Sigmoid colon (tissue), 6 donors: ENCODE measurements at regions not wholly inside any gene's neighbourhood (a gene's known extent, or its start where the extent isn't known, plus 50 kb on each side); places are given as distances from the start of the nearest gene placed in this dataset.

Source experiments
- DNase-seq: peaks from one replicate; pipeline ENCODE4 v3.0.0-alpha.2; 2019
- H3K27ac ChIP-seq, 4 donors: fragments of 200-600 bp; sonication (generic); one replicate each; pipeline ENCODE4 v1.5.1; 2016 to 2019; ENCODE audit warnings: mild to moderate bottlenecking in 1 of 4
- H3K27me3 ChIP-seq, 3 donors: fragments of 200-600 bp; sonication (generic); one replicate each; pipeline ENCODE4 v1.5.1; 2019; ENCODE audit warnings: mild to moderate bottlenecking in 1 of 3
- H3K36me3 ChIP-seq, 4 donors: fragments of 200-600 bp; sonication (generic); one replicate each; pipeline ENCODE4 v1.5.1; 2016 to 2019
- H3K4me1 ChIP-seq, 4 donors: fragments of 200-600 bp; sonication (generic); one replicate each; pipeline ENCODE4 v1.5.1; 2017 to 2019
- H3K4me3 ChIP-seq, 4 donors: fragments of 200-600 bp; sonication (generic); one replicate each; pipeline ENCODE4 v1.5.1; 2017 to 2019; ENCODE audit warnings: mild to moderate bottlenecking in 2 of 4, moderate library complexity in 1 of 4
- H3K9me3 ChIP-seq, 4 donors: fragments of 200-600 bp in 3 of 4; sonication (generic) in 3 of 4; one replicate each; pipeline versions ENCODE4 v1.5.1 to v1.6.1; 2013 to 2019
- CTCF ChIP-seq, 4 experiments: fragments of 450-650 bp in 3 of 4; fragments of 200-600 bp in 1 of 4; IDR thresholded peaks; one replicate each; pipeline ENCODE4 v1.5.1; 2016 to 2019; ENCODE audit warnings: antibody characterized with exemption in 4 of 4, mild to moderate bottlenecking in 3 of 4, moderate library complexity in 2 of 4
- EP300 ChIP-seq, 4 donors: sonication (generic); formaldehyde crosslinking; IDR thresholded peaks; one replicate each; pipeline ENCODE4 v1.6.1; 2017; ENCODE audit warnings: antibody characterized with exemption in 4 of 4
- POLR2A ChIP-seq, 2 donors: fragments of 450-650 bp; IDR thresholded peaks; one replicate each; pipeline ENCODE4 v1.6.1; 2016; ENCODE audit warnings: antibody characterized with exemption in 2 of 2, mild to moderate bottlenecking in 2 of 2, moderate library complexity in 2 of 2
- POLR2AphosphoS5 ChIP-seq, 4 donors: sonication (generic); formaldehyde crosslinking; IDR thresholded peaks; one replicate each; pipeline ENCODE4 v1.6.1; 2017; ENCODE audit warnings: antibody characterized with exemption in 4 of 4
- WGBS, 2 donors: extraction: QIAGEN DNeasy Blood & Tissue Kit; methylation state at CpG; one replicate each; pipeline ENCODE4 v1.1.7; 2013; 5-methylcytosine and 5-hydroxymethylcytosine counted together
- intact Hi-C: fragments of 100-400 bp; cut with DNase I; formaldehyde crosslinking; loops from one replicate; pipeline ENCODE4 v1.15.1; 2023
- donor health status: healthy with polysubstance abuse.
- donor health status: healthy.

GRCh38 chr9:119834064-119834620 lies 464.9 kb upstream of the BRINP1 start:
- Histone ChIP-seq H3K27me3 (no peaks in the 10 kb centered on the region), H3K4me1 (no peaks in the 10 kb centered on the region), H3K36me3 (no peaks in the 10 kb centered on the region), H3K4me3 (no peak overlapping the region), H3K9me3 (no peaks in the 10 kb centered on the region), H3K27ac (no peak overlapping the region)
- intact Hi-C loops = no loop called here
- no peak for TF ChIP-seq POLR2AphosphoS5 (IDR thresholded peaks at IDR 0.05)
- TF ChIP-seq CTCF (IDR thresholded peaks at IDR 0.05) = no peak
- no peak for TF ChIP-seq EP300 (IDR thresholded peaks at IDR 0.05)
- TF ChIP-seq POLR2A (IDR thresholded peaks at IDR 0.05) = no peak
- 72 to 77% methylated on average over 6 of the region's 6 CpGs for WGBS, 2 donors
- DNase-seq = no peak

GRCh38 chr9:119831309-119831708 lies 462.1 kb upstream of the BRINP1 start:
- intact Hi-C loops = no loop called here
- Histone ChIP-seq H3K4me1 (no peaks in the 10 kb centered on the region), H3K4me3 (no peak overlapping the region), H3K27ac (no peak overlapping the region), H3K36me3 (no peaks in the 10 kb centered on the region), H3K9me3 (no peaks in the 10 kb centered on the region), H3K27me3 (no peaks in the 10 kb centered on the region)
- DNase-seq = no peak
- TF ChIP-seq POLR2AphosphoS5 (IDR thresholded peaks at IDR 0.05) (no peak), CTCF (IDR thresholded peaks at IDR 0.05) (no peak), EP300 (IDR thresholded peaks at IDR 0.05) (no peak), POLR2A (IDR thresholded peaks at IDR 0.05) (no peak)
- 79 to 85% methylated on average over 2 of the region's 2 CpGs for WGBS, 2 donors

- Histone ChIP-seq H3K36me3 (no peaks in the 10 kb centered on the region), H3K27me3 (no peaks in the 10 kb centered on the region), H3K27ac (no peak overlapping the region), H3K4me1 (no peaks in the 10 kb centered on the region), H3K4me3 (no peak overlapping the region), H3K9me3 (no peaks in the 10 kb centered on the region)
- 76 to 84% methylated on average over 3 of the region's 3 CpGs for WGBS, 2 donors
- intact Hi-C loops = no loop called here
- DNase-seq = no peak
- TF ChIP-seq CTCF (IDR thresholded peaks at IDR 0.05) = no peak
- TF ChIP-seq POLR2A (IDR thresholded peaks at IDR 0.05) = no peak
- TF ChIP-seq POLR2AphosphoS5 (IDR thresholded peaks at IDR 0.05) = no peak
- TF ChIP-seq EP300 (IDR thresholded peaks at IDR 0.05) = no peak
Measured at GRCh38 chr9:119829748-119830147, 460.5 kb upstream of the BRINP1 start.

- Histone ChIP-seq H3K4me1 (no peaks in the 10 kb centered on the region), H3K27ac (no peak overlapping the region), H3K4me3 (no peak overlapping the region), H3K9me3 (no peaks in the 10 kb centered on the region), H3K27me3 (no peaks in the 10 kb centered on the region), H3K36me3 (no peaks in the 10 kb centered on the region)
- TF ChIP-seq POLR2A (IDR thresholded peaks at IDR 0.05) (no peak), EP300 (IDR thresholded peaks at IDR 0.05) (no peak), CTCF (IDR thresholded peaks at IDR 0.05) (no peak), POLR2AphosphoS5 (IDR thresholded peaks at IDR 0.05) (no peak)
- intact Hi-C loops = no loop called here
- no peak for DNase-seq
- 66 to 83% methylated on average over 2 of the region's 2 CpGs for WGBS, 2 donors
Measured at GRCh38 chr9:119829186-119829585, 460.0 kb upstream of the BRINP1 start.

- no peaks in the 10 kb centered on the region for H3K4me1 ChIP-seq
- WGBS, 2 donors = 81 to 84% methylated on average over 4 of the region's 4 CpGs
- H3K27ac ChIP-seq = no peak overlapping the region
- no peaks in the 10 kb centered on the region for H3K36me3 ChIP-seq
- no peak overlapping the region for H3K4me3 ChIP-seq
- intact Hi-C loops = no loop called here
- no peaks in the 10 kb centered on the region for H3K27me3 ChIP-seq
- no peak for TF ChIP-seq POLR2A (IDR thresholded peaks at IDR 0.05)
- no peak for TF ChIP-seq EP300 (IDR thresholded peaks at IDR 0.05)
- no peak for TF ChIP-seq CTCF (IDR thresholded peaks at IDR 0.05)
- no peak for TF ChIP-seq POLR2AphosphoS5 (IDR thresholded peaks at IDR 0.05)
- no peak for DNase-seq
- no peaks in the 10 kb centered on the region for H3K9me3 ChIP-seq
Measured at GRCh38 chr9:119827526-119827925, 458.3 kb upstream of the BRINP1 start.
